ENCODE measurements at regions not wholly inside any gene's neighbourhood (a gene's known extent, or its start where the extent isn't known, plus 50 kb on each side); places are given as distances from the start of the nearest gene placed in this dataset.

GRCh38 chr18:5787936-5788335, 107.4 kb downstream of the TMEM200C start:
- Histone ChIP-seq H3K36me3 (no peaks in the 10 kb centered on the region), H3K4me3 (no peak overlapping the region), H3K27ac (no peak overlapping the region), H3K9ac (ENCODE audit: low read depth in 2 of 2, low read length in 2 of 2) (no peak overlapping the region), H3K9me3 (no peaks in the 10 kb centered on the region), H3K27me3 (no peaks in the 10 kb centered on the region), H3K4me1 (no peaks in the 10 kb centered on the region)
- intact Hi-C loops (cut with DNase I) = no loop called here
- no peak for DNase-seq
- TF ChIP-seq CTCF (IDR thresholded peaks at IDR 0.05) = no peak

- no peak for TF ChIP-seq CTCF (IDR thresholded peaks at IDR 0.05)
- intact Hi-C loops (cut with DNase I) = no loop called here
These were observed 115.4 kb downstream of the TMEM200C start for GRCh38 chr18:5779922-5780321.

GRCh38 chr18:5772306-5773105, 122.8 kb downstream of the TMEM200C start:
- Histone ChIP-seq H3K4me3 (no peak overlapping the region), H3K36me3 (no peaks in the 10 kb centered on the region), H3K4me1 (no peaks in the 10 kb centered on the region), H3K9me3 (no peaks in the 10 kb centered on the region), H3K27ac (no peak overlapping the region), H3K27me3 (no peaks in the 10 kb centered on the region), H3K9ac (ENCODE audit: low read depth in 2 of 2, low read length in 2 of 2) (no peak overlapping the region)
- DNase-seq = no peak
- no peak for TF ChIP-seq CTCF (IDR thresholded peaks at IDR 0.05)
- intact Hi-C loops (cut with DNase I) = no loop called here

More at GRCh38 chr18:5779922-5780321, 115.4 kb downstream of the TMEM200C start:
- Histone ChIP-seq H3K9me3 (no peaks in the 10 kb centered on the region), H3K36me3 (no peaks in the 10 kb centered on the region), H3K4me3 (no peak overlapping the region), H3K9ac (ENCODE audit: low read depth in 2 of 2, low read length in 2 of 2) (no peak overlapping the region), H3K27me3 (no peaks in the 10 kb centered on the region), H3K27ac (no peak overlapping the region), H3K4me1 (no peaks in the 10 kb centered on the region)
- DNase-seq = no peak

GRCh38 chr18:5771343-5771742, 124.0 kb downstream of the TMEM200C start:
- Histone ChIP-seq H3K9me3 (no peaks in the 10 kb centered on the region), H3K27me3 (no peaks in the 10 kb centered on the region), H3K36me3 (no peaks in the 10 kb centered on the region), H3K4me1 (no peaks in the 10 kb centered on the region), H3K9ac (ENCODE audit: low read depth in 2 of 2, low read length in 2 of 2) (no peak overlapping the region), H3K4me3 (no peak overlapping the region), H3K27ac (no peak overlapping the region)
- DNase-seq = no peak
- intact Hi-C loops (cut with DNase I) = no loop called here
- no peak for TF ChIP-seq CTCF (IDR thresholded peaks at IDR 0.05)

- intact Hi-C loops (cut with DNase I) = no loop called here
- TF ChIP-seq CTCF (IDR thresholded peaks at IDR 0.05) = no peak
These were observed 125.1 kb downstream of the TMEM200C start for GRCh38 chr18:5770176-5770575.

More at GRCh38 chr18:5770176-5770575, 125.1 kb downstream of the TMEM200C start:
- Histone ChIP-seq H3K4me3 (no peak overlapping the region), H3K4me1 (no peaks in the 10 kb centered on the region), H3K9ac (ENCODE audit: low read depth in 2 of 2, low read length in 2 of 2) (no peak overlapping the region), H3K36me3 (no peaks in the 10 kb centered on the region), H3K27ac (no peak overlapping the region), H3K9me3 (no peaks in the 10 kb centered on the region), H3K27me3 (no peaks in the 10 kb centered on the region)
- DNase-seq = no peak
